IMR-90 (cell line): ENCODE measurements at regions not wholly inside any gene's neighbourhood (a gene's known extent, or its start where the extent isn't known, plus 50 kb on each side); places are given as distances from the start of the nearest gene placed in this dataset.

Experiments
- ATAC-seq: fragments of 200-7000 bp; cut with Tn5 transposase; 2 replicates; pipeline ENCODE4 v1.9.1; 2020; ENCODE audit warnings: low read depth, mild to moderate bottlenecking, moderate library complexity
- BruUV-seq: library from RNA; stranded (reverse); fragments of 400-500 nt; replicated peaks from 2 replicates; lab custom pipeline; 2021; lab: Mats Ljungman, UMichigan
- CTCF ChIA-PET: fragments of 300-600 bp; formaldehyde crosslinking; extraction: SDS; loops from one replicate; lab custom pipeline; 2021; ENCODE audit warnings: antibody characterized with exemption; lab: Yijun Ruan, JAX
- POLR2A ChIA-PET: fragments of 300-600 bp; sonication (Branson Sonifier 250); formaldehyde crosslinking; loops from one replicate; lab custom pipeline; 2022; ENCODE audit warnings: antibody characterized with exemption; ENCODE audit not compliant: unreplicated experiment; lab: Charles Lee
- DNase-seq: peaks from one replicate; pipeline ENCODE4 v3.0.0; 2013
- H2AFZ ChIP-seq: replicated peaks from 2 replicates; pipeline ENCODE3; 2013; ENCODE audit warnings: low read length, mild to moderate bottlenecking; ENCODE audit not compliant: poor library complexity
- H2AK5ac ChIP-seq: 2 replicates; pipeline ENCODE4 v1.6.1; 2013; ENCODE audit warnings: low read depth, low read length, inconsistent platforms
- H2AK9ac ChIP-seq: replicated peaks from 2 replicates; pipeline ENCODE3; 2013; ENCODE audit warnings: mild to moderate bottlenecking, low read depth, low read length, moderate library complexity; ENCODE audit not compliant: poor library complexity
- H2BK120ac ChIP-seq: 2 replicates; pipeline ENCODE4 v1.6.1; 2013; ENCODE audit warnings: low read depth, low read length, inconsistent platforms
- H2BK15ac ChIP-seq: 3 replicates; pipeline ENCODE4 v1.6.1; 2013; ENCODE audit warnings: low read depth, low read length, inconsistent platforms
- H2BK20ac ChIP-seq: 2 replicates; pipeline ENCODE4 v1.6.1; 2013; ENCODE audit warnings: low read depth, mild to moderate bottlenecking, inconsistent platforms, low read length, moderate library complexity
- H2BK5ac ChIP-seq: 2 replicates; pipeline ENCODE4 v1.6.1; 2013; ENCODE audit warnings: mild to moderate bottlenecking, low read depth, low read length, inconsistent platforms; ENCODE audit not compliant: poor library complexity, severe bottlenecking
- H3K14ac ChIP-seq: replicated peaks from 2 replicates; pipeline ENCODE4 v1.6.1; 2013; ENCODE audit warnings: low read depth, low read length, inconsistent platforms
- H3K18ac ChIP-seq: 2 replicates; pipeline ENCODE4 v1.6.1; 2013; ENCODE audit warnings: low read depth, low read length, control low read depth
- H3K23ac ChIP-seq: 2 replicates; pipeline ENCODE4 v1.6.1; 2013; ENCODE audit warnings: low read depth, low read length, inconsistent platforms
- H3K27ac ChIP-seq: 2 replicates; pipeline ENCODE4 v1.5.1; 2013; ENCODE audit warnings: mild to moderate bottlenecking, control low read depth, low read length; ENCODE audit not compliant: insufficient read depth
- H3K27me3 ChIP-seq: 2 replicates; pipeline ENCODE4 v1.6.1; 2013; ENCODE audit warnings: low read length; ENCODE audit not compliant: control insufficient read depth, insufficient read depth
- H3K36me3 ChIP-seq: 2 replicates; pipeline ENCODE4 v1.6.1; 2013; ENCODE audit warnings: low read length, mixed read lengths; ENCODE audit not compliant: control insufficient read depth, insufficient read depth
- H3K4ac ChIP-seq: 2 replicates; pipeline ENCODE4 v1.6.1; 2013; ENCODE audit warnings: low read depth, low read length, inconsistent platforms
- H3K4me1 ChIP-seq: 2 replicates; pipeline ENCODE4 v1.6.1; 2013; ENCODE audit warnings: low read length, mixed read lengths; ENCODE audit not compliant: control insufficient read depth, insufficient read depth
- H3K4me2 ChIP-seq: 2 replicates; pipeline ENCODE4 v1.6.1; 2013; ENCODE audit warnings: low read depth, mild to moderate bottlenecking, control low read depth, low read length, moderate library complexity
- H3K4me3 ChIP-seq: 2 replicates; pipeline ENCODE4 v1.5.1; 2013; ENCODE audit warnings: low read depth, mild to moderate bottlenecking, control low read depth, low read length, moderate library complexity; ENCODE audit not compliant: insufficient read depth
- H3K56ac ChIP-seq: 2 replicates; pipeline ENCODE4 v1.6.1; 2013; ENCODE audit warnings: low read length, inconsistent platforms; ENCODE audit not compliant: insufficient read depth; ENCODE audit errors: extremely low read depth
- H3K79me1 ChIP-seq, 2 experiments: 2 replicates each; pipeline ENCODE4 v1.6.1; 2013; ENCODE audit warnings: low read length in 2 of 2, inconsistent platforms in 1 of 2, low read depth in 1 of 2
- H3K9ac ChIP-seq: 2 replicates; pipeline ENCODE4 v1.6.1; 2013; ENCODE audit warnings: low read depth, low read length, control low read depth
- H3K9me1 ChIP-seq: 2 replicates; pipeline ENCODE4 v1.6.1; 2013; ENCODE audit warnings: low read length, inconsistent platforms; ENCODE audit not compliant: insufficient read depth
- H3K9me3 ChIP-seq: 2 replicates; pipeline ENCODE4 v1.6.1; 2013; ENCODE audit warnings: low read length; ENCODE audit not compliant: control insufficient read depth, insufficient read depth
- H4K20me1 ChIP-seq: 2 replicates; pipeline ENCODE4 v1.6.1; 2013; ENCODE audit warnings: low read length, inconsistent platforms; ENCODE audit not compliant: insufficient read depth
- H4K5ac ChIP-seq: 2 replicates; pipeline ENCODE4 v1.6.1; 2013; ENCODE audit warnings: mild to moderate bottlenecking, low read depth, low read length, control low read depth
- H4K8ac ChIP-seq, 2 experiments: 2 replicates each; pipeline ENCODE4 v1.6.1; 2013; ENCODE audit warnings: low read depth in 2 of 2, low read length in 2 of 2, control low read depth in 1 of 2, inconsistent platforms in 1 of 2
- H4K91ac ChIP-seq: 2 replicates; pipeline ENCODE4 v1.6.1; 2013; ENCODE audit warnings: low read depth, low read length, inconsistent platforms; ENCODE audit not compliant: insufficient read depth
- BHLHE40 ChIP-seq: fragments of 150-350 bp; IDR thresholded peaks from 2 replicates; pipeline ENCODE4 v1.6.1; 2016; ENCODE audit warnings: mild to moderate bottlenecking, low read depth, low read length
- CHD1 ChIP-seq: IDR thresholded peaks from 2 replicates; pipeline ENCODE4 v1.6.1; 2012; ENCODE audit warnings: low read depth, low read length, improper control_type of control experiment
- FOS ChIP-seq: fragments of 150-350 bp; IDR thresholded peaks from 2 replicates; pipeline ENCODE4 v1.6.1; 2016; ENCODE audit warnings: low read depth, low read length
- MAFK ChIP-seq: IDR thresholded peaks from 2 replicates; pipeline ENCODE4 v1.6.1; 2012; ENCODE audit warnings: low read depth, low read length, improper control_type of control experiment
- MAZ ChIP-seq: IDR thresholded peaks from 2 replicates; pipeline ENCODE4 v1.6.1; 2012; ENCODE audit warnings: low read depth, mild to moderate bottlenecking, low read length, improper control_type of control experiment, moderate library complexity, borderline replicate concordance
- MXI1 ChIP-seq: IDR thresholded peaks from 2 replicates; pipeline ENCODE4 v1.6.1; 2012; ENCODE audit warnings: low read depth, mild to moderate bottlenecking, low read length, moderate library complexity, borderline replicate concordance
- NFE2L2 ChIP-seq: fragments of 150-350 bp; IDR thresholded peaks from 2 replicates; pipeline ENCODE4 v1.6.1; 2016; ENCODE audit warnings: low read depth, mild to moderate bottlenecking, low read length
- RCOR1 ChIP-seq: IDR thresholded peaks from 2 replicates; pipeline ENCODE4 v1.6.1; 2012; ENCODE audit warnings: mild to moderate bottlenecking, low read length, improper control_type of control experiment; ENCODE audit not compliant: insufficient replicate concordance
- RFX5 ChIP-seq: IDR thresholded peaks from 2 replicates; pipeline ENCODE4 v1.8.0; 2012; ENCODE audit warnings: low read depth, mild to moderate bottlenecking, low read length, moderate library complexity
- SMC3 ChIP-seq: fragments of 150-350 bp; IDR thresholded peaks from 2 replicates; pipeline ENCODE4 v1.6.1; 2016; ENCODE audit warnings: low read depth, mild to moderate bottlenecking, antibody characterized with exemption, low read length, moderate library complexity
- USF2 ChIP-seq: fragments of 150-350 bp; IDR thresholded peaks from 2 replicates; pipeline ENCODE4 v1.6.1; 2017; ENCODE audit warnings: mild to moderate bottlenecking, antibody characterized with exemption, low read length, low read depth
- WGBS, 2 experiments: methylation state at CpG; one replicate each; pipeline versions ENCODE4 v1.1.5 to v1.1.7; 2013; ENCODE audit warnings: missing lambda C conversion rate in 2 of 2; ENCODE audit not compliant: insufficient read length in 1 of 2; ENCODE audit errors: extremely low coverage in 2 of 2; 5-methylcytosine and 5-hydroxymethylcytosine counted together
- dilution Hi-C: fragments of 300-500 bp; cut with HindIII; formaldehyde crosslinking; loops from one replicate; pipeline ENCODE4 v1.14.3; 2018; ENCODE audit warnings: low sequenced_read_pairs; ENCODE audit not compliant: unreplicated experiment
- in situ Hi-C: fragments of 300-500 bp; cut with MboI; formaldehyde crosslinking; loops from 3 replicates; pipeline ENCODE4 v1.14.3; 2019; ENCODE audit warnings: low sequenced_read_pairs, inconsistent platforms, mixed read lengths
- intact Hi-C: fragments of 100-400 bp; cut with micrococcal nuclease; formaldehyde crosslinking; loops from 2 replicates; pipeline ENCODE4 v1.10.0; 2022
- TF ChIP-seq, protein P1 (sequence below): conservative IDR thresholded peaks from 2 replicates; pipeline ENCODE4 v1.5.1; 2012; ENCODE audit warnings: mild to moderate bottlenecking, low read depth, low read length, improper control_type of control experiment
- TF ChIP-seq, protein P2 (sequence below): fragments of 150-350 bp; IDR thresholded peaks from 2 replicates; pipeline ENCODE4 v1.6.1; 2016; ENCODE audit warnings: low read depth, mild to moderate bottlenecking, low read length, moderate library complexity, borderline replicate concordance

DNA sequence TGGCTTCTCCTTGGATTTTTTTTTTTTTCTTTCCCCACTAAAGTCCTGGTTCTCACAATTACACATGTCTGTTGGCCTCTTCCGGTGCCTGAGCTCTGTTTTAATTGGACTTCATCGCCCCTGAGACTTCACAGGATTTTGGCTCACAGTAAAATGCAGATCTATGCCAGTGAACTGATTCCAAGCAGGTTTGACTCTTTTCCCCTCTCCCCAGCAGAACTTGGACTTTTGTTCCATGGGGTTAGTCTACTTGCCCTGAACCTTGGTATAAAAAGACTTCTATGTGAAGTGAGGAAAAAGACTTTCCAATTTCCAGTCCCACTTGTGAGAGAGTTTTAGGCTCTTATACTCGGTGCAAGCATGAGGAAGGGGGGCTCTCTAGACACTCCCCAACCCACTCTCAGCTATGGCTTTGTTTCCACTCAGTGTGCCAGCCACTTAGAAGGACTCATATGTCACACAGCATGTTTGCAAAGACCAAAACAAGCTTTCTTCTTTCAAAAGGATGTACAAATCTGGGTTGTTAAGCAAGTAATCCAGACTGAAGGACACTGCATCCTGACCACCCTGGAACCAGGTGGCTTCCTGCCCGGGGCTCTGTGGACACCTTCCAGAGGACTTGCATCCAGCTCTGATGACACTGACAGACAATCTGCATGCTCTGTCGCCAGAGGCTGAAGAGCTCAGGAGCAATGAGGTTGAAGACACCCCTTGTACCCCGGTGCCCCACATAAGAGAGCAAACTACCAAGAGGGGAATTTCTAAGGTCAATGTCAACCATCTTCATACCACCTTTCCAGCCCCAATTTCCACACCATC is 221.9 kb upstream of the EGLN3 start:
- H3K4ac ChIP-seq = no peak overlapping the region
- no peak overlapping the region for H2BK5ac ChIP-seq
- ChIA-PET POLR2A (no interaction called here), CTCF (no interaction called here)
- no peak overlapping the region for H3K4me2 ChIP-seq
- no peaks in the 10 kb centered on the region for H3K36me3 ChIP-seq
- no peak overlapping the region for H4K5ac ChIP-seq
- DNase-seq = no peak
- no peak overlapping the region for H2BK15ac ChIP-seq
- ATAC-seq = no peak
- WGBS, 2 experiments = 17% methylated on average over 1 of the region's 6 CpGs; no CpG with 5 or more reads in 1 of the 2 experiments
- dilution Hi-C loops (no loop called here), intact Hi-C loops (no loop called here), in situ Hi-C loops (no loop called here)
- no peak overlapping the region for H2BK120ac ChIP-seq
- H3K4me1 ChIP-seq = no peaks in the 10 kb centered on the region
- no peaks in the 10 kb centered on the region for H3K9me1 ChIP-seq
- no peak overlapping the region for H2BK20ac ChIP-seq
- H3K23ac ChIP-seq = no peak overlapping the region
- no peak overlapping the region for H3K27ac ChIP-seq
- H4K20me1 ChIP-seq = no peaks in the 10 kb centered on the region
- H3K56ac ChIP-seq = no peak overlapping the region
- no peak overlapping the region for H4K8ac ChIP-seq
- H2AK5ac ChIP-seq = no peak overlapping the region
- no peaks in the 10 kb centered on the region for H3K9me3 ChIP-seq
- TF ChIP-seq USF2 = no peak
- TF ChIP-seq, protein P1, sequence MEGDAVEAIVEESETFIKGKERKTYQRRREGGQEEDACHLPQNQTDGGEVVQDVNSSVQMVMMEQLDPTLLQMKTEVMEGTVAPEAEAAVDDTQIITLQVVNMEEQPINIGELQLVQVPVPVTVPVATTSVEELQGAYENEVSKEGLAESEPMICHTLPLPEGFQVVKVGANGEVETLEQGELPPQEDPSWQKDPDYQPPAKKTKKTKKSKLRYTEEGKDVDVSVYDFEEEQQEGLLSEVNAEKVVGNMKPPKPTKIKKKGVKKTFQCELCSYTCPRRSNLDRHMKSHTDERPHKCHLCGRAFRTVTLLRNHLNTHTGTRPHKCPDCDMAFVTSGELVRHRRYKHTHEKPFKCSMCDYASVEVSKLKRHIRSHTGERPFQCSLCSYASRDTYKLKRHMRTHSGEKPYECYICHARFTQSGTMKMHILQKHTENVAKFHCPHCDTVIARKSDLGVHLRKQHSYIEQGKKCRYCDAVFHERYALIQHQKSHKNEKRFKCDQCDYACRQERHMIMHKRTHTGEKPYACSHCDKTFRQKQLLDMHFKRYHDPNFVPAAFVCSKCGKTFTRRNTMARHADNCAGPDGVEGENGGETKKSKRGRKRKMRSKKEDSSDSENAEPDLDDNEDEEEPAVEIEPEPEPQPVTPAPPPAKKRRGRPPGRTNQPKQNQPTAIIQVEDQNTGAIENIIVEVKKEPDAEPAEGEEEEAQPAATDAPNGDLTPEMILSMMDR = no peak
- TF ChIP-seq NFE2L2 = no peak
- TF ChIP-seq RFX5 = no peak
- no peak for TF ChIP-seq MAZ
- TF ChIP-seq SMC3 = no peak
- no peak for TF ChIP-seq RCOR1
- TF ChIP-seq BHLHE40 = no peak
- TF ChIP-seq CHD1 = no peak
- no peak for TF ChIP-seq MXI1
- TF ChIP-seq MAFK = no peak
- TF ChIP-seq, protein P2, sequence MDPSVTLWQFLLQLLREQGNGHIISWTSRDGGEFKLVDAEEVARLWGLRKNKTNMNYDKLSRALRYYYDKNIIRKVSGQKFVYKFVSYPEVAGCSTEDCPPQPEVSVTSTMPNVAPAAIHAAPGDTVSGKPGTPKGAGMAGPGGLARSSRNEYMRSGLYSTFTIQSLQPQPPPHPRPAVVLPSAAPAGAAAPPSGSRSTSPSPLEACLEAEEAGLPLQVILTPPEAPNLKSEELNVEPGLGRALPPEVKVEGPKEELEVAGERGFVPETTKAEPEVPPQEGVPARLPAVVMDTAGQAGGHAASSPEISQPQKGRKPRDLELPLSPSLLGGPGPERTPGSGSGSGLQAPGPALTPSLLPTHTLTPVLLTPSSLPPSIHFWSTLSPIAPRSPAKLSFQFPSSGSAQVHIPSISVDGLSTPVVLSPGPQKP = no peak
- TF ChIP-seq FOS = no peak
- H3K27me3 ChIP-seq = no peaks in the 10 kb centered on the region
- no TSS peak for BruUV-seq
- no peak overlapping the region for H3K14ac ChIP-seq
- H3K9ac ChIP-seq = no peak overlapping the region
- no peak overlapping the region for H3K4me3 ChIP-seq
- no peak overlapping the region for H2AK9ac ChIP-seq
- no peak overlapping the region for H4K91ac ChIP-seq
- no peak overlapping the region for H2AFZ ChIP-seq
- H3K79me1 ChIP-seq = no peaks in the 10 kb centered on the region
- H3K18ac ChIP-seq = no peak overlapping the region
